ENCODE measurements at regions not wholly inside any gene's neighbourhood (a gene's known extent, or its start where the extent isn't known, plus 50 kb on each side); places are given as distances from the start of the nearest gene placed in this dataset.
"Not testable (repeated sequence)": the region's sequence is repeated elsewhere in the genome, so short reads cannot be mapped to it uniquely, and the experiment has no call there.

- DNase-seq (ENCODE audit: low spot score): no peak
Measured at GRCh38 chr16:50497592-50497991, 50.6 kb upstream of the NKD1 start.

- DNase-seq (ENCODE audit: low spot score): no peak
Measured at GRCh38 chr16:50496990-50497389, 51.2 kb upstream of the NKD1 start.

GRCh38 chr16:50495673-50496072, 52.5 kb upstream of the NKD1 start:
- no peak for DNase-seq (ENCODE audit: low spot score)

- no peak for DNase-seq (ENCODE audit: low spot score)
Measured at GRCh38 chr16:50494501-50495491, 53.4 kb upstream of the NKD1 start.

- no peak for DNase-seq (ENCODE audit: low spot score)
Measured at GRCh38 chr16:50491516-50491915, 56.7 kb upstream of the NKD1 start.

- no peak for DNase-seq (ENCODE audit: low spot score)
Measured at GRCh38 chr16:50490828-50491227, 57.4 kb upstream of the NKD1 start.

- no peak for DNase-seq (ENCODE audit: low spot score)
Measured at GRCh38 chr16:50489182-50489581, 59.0 kb upstream of the NKD1 start.

GRCh38 chr16:50487528-50487927, 60.7 kb upstream of the NKD1 start:
- DNase-seq (ENCODE audit: low spot score): no peak

GRCh38 chr16:50486162-50486561, 62.0 kb upstream of the NKD1 start:
- not testable (repeated sequence) for DNase-seq (ENCODE audit: low spot score)

- DNase-seq (ENCODE audit: low spot score): no peak
Measured at GRCh38 chr16:50485232-50485631, 63.0 kb upstream of the NKD1 start.

GRCh38 chr16:50482271-50482670, 65.9 kb upstream of the NKD1 start:
- DNase-seq (ENCODE audit: low spot score): no peak

GRCh38 chr16:50480206-50480605, 68.0 kb upstream of the NKD1 start:
- DNase-seq (ENCODE audit: low spot score): no peak

GRCh38 chr16:50479771-50480170, 68.4 kb upstream of the NKD1 start:
- no peak for DNase-seq (ENCODE audit: low spot score)

- DNase-seq (ENCODE audit: low spot score): no peak
Measured at GRCh38 chr16:50478773-50479149, 69.4 kb upstream of the NKD1 start.

- DNase-seq (ENCODE audit: low spot score): no peak
Measured at GRCh38 chr16:50478075-50478772, 70.0 kb upstream of the NKD1 start.

- no peak for DNase-seq (ENCODE audit: low spot score)
Measured at GRCh38 chr16:50476486-50477255, 71.5 kb upstream of the NKD1 start.

GRCh38 chr16:50475170-50475569, 73.0 kb upstream of the NKD1 start:
- DNase-seq (ENCODE audit: low spot score): no peak

- DNase-seq (ENCODE audit: low spot score): no peak
Measured at GRCh38 chr16:50474138-50474537, 74.1 kb upstream of the NKD1 start.

GRCh38 chr16:50473356-50473945, 74.7 kb upstream of the NKD1 start:
- no peak for DNase-seq (ENCODE audit: low spot score)

GRCh38 chr16:50472472-50472871, 75.7 kb upstream of the NKD1 start:
- no peak for DNase-seq (ENCODE audit: low spot score)

GRCh38 chr16:50470687-50471086, 77.5 kb upstream of the NKD1 start:
- DNase-seq (ENCODE audit: low spot score): no peak
